Activated CD8-positive, alpha-beta memory T cell treated with anti-CD3 and anti-CD28 coated beads for 24 hours (primary cell): ENCODE measurements at regions not wholly inside any gene's neighbourhood (a gene's known extent, or its start where the extent isn't known, plus 50 kb on each side); places are given as distances from the start of the nearest gene placed in this dataset.
"Not testable (repeated sequence)": the region's sequence is repeated elsewhere in the genome, so short reads cannot be mapped to it uniquely, and the experiment has no call there.

Source experiments
- DNase-seq: peaks from one replicate; pipeline ENCODE4 v3.0.0-alpha.2; 2020

GRCh38 chr21:6561168-6561567 lies 3960.2 kb upstream of the TPTE start:
- not testable (repeated sequence) for DNase-seq

GRCh38 chr21:6561578-6561977 lies 3959.8 kb upstream of the TPTE start:
- not testable (repeated sequence) for DNase-seq

GRCh38 chr21:6564543-6565166 lies 3956.7 kb upstream of the TPTE start:
- DNase-seq = not testable (repeated sequence)

GRCh38 chr21:6565190-6566094 lies 3955.9 kb upstream of the TPTE start:
- DNase-seq = peak; percentile 65

GRCh38 chr21:6567542-6567941 lies 3953.8 kb upstream of the TPTE start:
- not testable (repeated sequence) for DNase-seq

- not testable (repeated sequence) for DNase-seq
Measured at GRCh38 chr21:6569152-6569551, 3952.2 kb upstream of the TPTE start.

GRCh38 chr21:6569587-6570392 lies 3951.6 kb upstream of the TPTE start:
- DNase-seq = not testable (repeated sequence)

- not testable (repeated sequence) for DNase-seq
Measured at GRCh38 chr21:6570700-6571368, 3950.5 kb upstream of the TPTE start.

GRCh38 chr21:6573576-6573975 lies 3947.8 kb upstream of the TPTE start:
- not testable (repeated sequence) for DNase-seq

GRCh38 chr21:6579801-6580200 lies 3941.6 kb upstream of the TPTE start:
- not testable (repeated sequence) for DNase-seq
